ENCODE measurements at regions not wholly inside any gene's neighbourhood (a gene's known extent, or its start where the extent isn't known, plus 50 kb on each side); places are given as distances from the start of the nearest gene placed in this dataset.
"Not testable (repeated sequence)": the region's sequence is repeated elsewhere in the genome, so short reads cannot be mapped to it uniquely, and the experiment has no call there.

- H3K27ac Mint-ChIP-seq; CTCF ChIA-PET; H3K27me3 Mint-ChIP-seq; intact Hi-C loops (cut with micrococcal nuclease); H3K9me3 Mint-ChIP-seq; DNase-seq; H3K36me3 Mint-ChIP-seq; POLR2A ChIA-PET; H3K4me3 Mint-ChIP-seq: not testable (repeated sequence)
- H3K4me1 Mint-ChIP-seq (ENCODE audit: low read depth) = peaks cover 28% of the 10 kb centered on the region
Measured at GRCh38 chr1:149841597-149842238, 57.6 kb upstream of the BOLA1 start.

GRCh38 chr1:149842458-149843064 lies 56.8 kb upstream of the BOLA1 start:
- H3K9me3 Mint-ChIP-seq; H3K4me3 Mint-ChIP-seq; H3K27me3 Mint-ChIP-seq; CTCF ChIA-PET; DNase-seq; H3K36me3 Mint-ChIP-seq; intact Hi-C loops (cut with micrococcal nuclease); H3K27ac Mint-ChIP-seq: not testable (repeated sequence)
- POLR2A ChIA-PET = interaction anchor here (1.0 to 4.7 kb wide), 2 partner anchors 44 to 117 kb away, joined by 3 to 118 read pairs; a partner anchor contains a TSS
- H3K4me1 Mint-ChIP-seq (ENCODE audit: low read depth) = peaks cover 36% of the 10 kb centered on the region

GRCh38 chr1:149843431-149844041 lies 55.8 kb upstream of the BOLA1 start:
- Mint-ChIP-seq H3K4me1 (ENCODE audit: low read depth) (peaks cover 42% of the 10 kb centered on the region), H3K4me3 (peak overlapping the region; percentile 84), H3K27me3 (no peaks in the 10 kb centered on the region), H3K36me3 (peaks cover 6% of the 10 kb centered on the region), H3K27ac (peak overlapping the region; percentile 92), H3K9me3 (no peaks in the 10 kb centered on the region)
- no peak for DNase-seq
- ChIA-PET CTCF (interaction anchor here (1.2 kb wide), 1 partner anchor 41 kb away, joined by 3 read pairs; no protein-coding TSS in a partner anchor), POLR2A (interaction anchor here (1.0 to 4.7 kb wide), 2 partner anchors 43 to 116 kb away, joined by 3 to 118 read pairs; a partner anchor contains a TSS)
- intact Hi-C loops (cut with micrococcal nuclease) = no loop called here

GRCh38 chr1:149844101-149844500 lies 55.3 kb upstream of the BOLA1 start:
- H3K4me1 Mint-ChIP-seq (ENCODE audit: low read depth) = peaks cover 48% of the 10 kb centered on the region
- H3K27me3 Mint-ChIP-seq = no peaks in the 10 kb centered on the region

GRCh38 chr1:149844650-149845255 lies 54.6 kb upstream of the BOLA1 start:
- POLR2A ChIA-PET = interaction anchor here (4.7 kb wide), 1 partner anchor 42 kb away, joined by 118 read pairs; a partner anchor contains a TSS
- intact Hi-C loops (cut with micrococcal nuclease) = no loop called here
- Mint-ChIP-seq H3K27ac (peak overlapping the region; percentile 82), H3K36me3 (peaks cover 8% of the 10 kb centered on the region), H3K27me3 (no peaks in the 10 kb centered on the region), H3K4me1 (ENCODE audit: low read depth) (peaks cover 54% of the 10 kb centered on the region), H3K4me3 (peak overlapping the region; percentile 48), H3K9me3 (no peaks in the 10 kb centered on the region)
- DNase-seq = no peak
- CTCF ChIA-PET = no interaction called here

More at GRCh38 chr1:149844101-149844500, 55.3 kb upstream of the BOLA1 start:
- DNase-seq = peak; percentile 36
- H3K4me3 Mint-ChIP-seq = peak overlapping the region; percentile 84
- H3K36me3 Mint-ChIP-seq = peaks cover 6% of the 10 kb centered on the region
- CTCF ChIA-PET = interaction anchor here (1.2 kb wide), 1 partner anchor 40 kb away, joined by 3 read pairs; no protein-coding TSS in a partner anchor
- H3K9me3 Mint-ChIP-seq = no peaks in the 10 kb centered on the region
- intact Hi-C loops (cut with micrococcal nuclease) = no loop called here
- POLR2A ChIA-PET = interaction anchor here (4.7 kb wide), 1 partner anchor 42 kb away, joined by 118 read pairs; a partner anchor contains a TSS
- H3K27ac Mint-ChIP-seq = peak overlapping the region; percentile 92

GRCh38 chr1:149845416-149845815 lies 54.0 kb upstream of the BOLA1 start:
- H3K9me3 Mint-ChIP-seq = no peaks in the 10 kb centered on the region
- peaks cover 11% of the 10 kb centered on the region for H3K36me3 Mint-ChIP-seq
- intact Hi-C loops (cut with micrococcal nuclease) = no loop called here

GRCh38 chr1:149846042-149846441 lies 53.3 kb upstream of the BOLA1 start:
- H3K27me3 Mint-ChIP-seq = no peaks in the 10 kb centered on the region
- H3K27ac Mint-ChIP-seq = peak overlapping the region; percentile 82
- peaks cover 11% of the 10 kb centered on the region for H3K36me3 Mint-ChIP-seq
- peak overlapping the region; percentile 48 for H3K4me3 Mint-ChIP-seq
- ChIA-PET POLR2A (interaction anchor here (4.7 kb wide), 1 partner anchor 41 kb away, joined by 118 read pairs; a partner anchor contains a TSS), CTCF (interaction anchor here (0.9 kb wide), 1 partner anchor 40 kb away, joined by 3 read pairs; a partner anchor contains a TSS)
- H3K4me1 Mint-ChIP-seq (ENCODE audit: low read depth) = peaks cover 57% of the 10 kb centered on the region
- intact Hi-C loops (cut with micrococcal nuclease) = no loop called here
- peak; percentile 53 for DNase-seq
- no peaks in the 10 kb centered on the region for H3K9me3 Mint-ChIP-seq

More at GRCh38 chr1:149845416-149845815, 54.0 kb upstream of the BOLA1 start:
- Mint-ChIP-seq H3K4me3 (peak overlapping the region; percentile 48), H3K4me1 (ENCODE audit: low read depth) (peaks cover 57% of the 10 kb centered on the region), H3K27ac (peak overlapping the region; percentile 82), H3K27me3 (no peaks in the 10 kb centered on the region)
- POLR2A ChIA-PET = interaction anchor here (4.7 kb wide), 1 partner anchor 41 kb away, joined by 118 read pairs; a partner anchor contains a TSS
- CTCF ChIA-PET = interaction anchor here (0.9 kb wide), 1 partner anchor 41 kb away, joined by 3 read pairs; a partner anchor contains a TSS
- peak; percentile 24 for DNase-seq

- H3K4me3 Mint-ChIP-seq = no peak overlapping the region
- peaks cover 57% of the 10 kb centered on the region for H3K4me1 Mint-ChIP-seq (ENCODE audit: low read depth)
- no peak for DNase-seq
- no peaks in the 10 kb centered on the region for H3K9me3 Mint-ChIP-seq
- peak overlapping the region; percentile 78 for H3K27ac Mint-ChIP-seq
- H3K27me3 Mint-ChIP-seq = no peaks in the 10 kb centered on the region
- H3K36me3 Mint-ChIP-seq = peaks cover 11% of the 10 kb centered on the region
- ChIA-PET CTCF (no interaction called here), POLR2A (interaction anchor here (4.7 kb wide), 1 partner anchor 40 kb away, joined by 118 read pairs; a partner anchor contains a TSS)
- intact Hi-C loops (cut with micrococcal nuclease) = no loop called here
Measured at GRCh38 chr1:149846593-149847466, 52.5 kb upstream of the BOLA1 start.

- intact Hi-C loops (cut with micrococcal nuclease) = no loop called here
- Mint-ChIP-seq H3K27me3 (no peaks in the 10 kb centered on the region), H3K4me3 (peak overlapping the region; percentile 88), H3K4me1 (ENCODE audit: low read depth) (peaks cover 57% of the 10 kb centered on the region), H3K27ac (peak overlapping the region; percentile 93), H3K36me3 (peaks cover 11% of the 10 kb centered on the region), H3K9me3 (no peaks in the 10 kb centered on the region)
- CTCF ChIA-PET = no interaction called here
- DNase-seq = no peak
- POLR2A ChIA-PET = interaction anchor here (2.6 kb wide), 1 partner anchor 38 kb away, joined by 78 read pairs; a partner anchor contains a TSS
Measured at GRCh38 chr1:149848340-149849110, 50.8 kb upstream of the BOLA1 start.

GRCh38 chr1:149849111-149849946 lies 50.0 kb upstream of the BOLA1 start:
- Mint-ChIP-seq H3K27me3 (no peaks in the 10 kb centered on the region), H3K9me3 (no peaks in the 10 kb centered on the region), H3K27ac (peak overlapping the region; percentile 93), H3K36me3 (peaks cover 11% of the 10 kb centered on the region), H3K4me1 (ENCODE audit: low read depth) (peaks cover 51% of the 10 kb centered on the region), H3K4me3 (peak overlapping the region; percentile 88)
- ChIA-PET POLR2A (interaction anchor here (2.6 kb wide), 1 partner anchor 37 kb away, joined by 78 read pairs; a partner anchor contains a TSS), CTCF (no interaction called here)
- intact Hi-C loops (cut with micrococcal nuclease) = no loop called here
- peak; percentile 32 for DNase-seq

All from activated CD4-positive, alpha-beta memory T cell treated with anti-CD3 and anti-CD28 coated beads for 36 hours (primary cell).